PC-3 (cell line): ENCODE measurements at regions not wholly inside any gene's neighbourhood (a gene's known extent, or its start where the extent isn't known, plus 50 kb on each side); places are given as distances from the start of the nearest gene placed in this dataset.
A peak's percentile ranks its signal among the peaks of the same experiment; 100 is the strongest.

Experiments used
- ATAC-seq: fragments of 200-7000 bp; cut with Tn5 transposase; 2 replicates; pipeline ENCODE4 v1.9.1; 2020; ENCODE audit warnings: mild to moderate bottlenecking, moderate library complexity
- BruUV-seq: library from RNA; stranded (reverse); fragments of 400-500 nt; replicated peaks from 2 replicates; lab custom pipeline; 2021; lab: Mats Ljungman, UMichigan
- CTCF ChIA-PET: fragments of 300-600 bp; sonication (Branson Sonifier 250); formaldehyde crosslinking; loops from one replicate; lab custom pipeline; 2022; ENCODE audit warnings: antibody characterized with exemption; lab: Charles Lee
- POLR2A ChIA-PET: fragments of 300-600 bp; sonication (Branson Sonifier 250); formaldehyde crosslinking; loops from one replicate; lab custom pipeline; 2022; ENCODE audit warnings: antibody characterized with exemption; ENCODE audit not compliant: unreplicated experiment; lab: Charles Lee
- DNase-seq: peaks from one replicate; pipeline ENCODE4 v3.0.0-alpha.2; 2015
- H2AFZ ChIP-seq: fragments of 300-600 bp; sonication (generic); 2 replicates; pipeline ENCODE4 v1.6.0; 2016; ENCODE audit warnings: antibody characterized with exemption, low read length
- H3F3A ChIP-seq: fragments of 300-600 bp; sonication (generic); one replicate; pipeline ENCODE4 v1.6.0; 2017; ENCODE audit warnings: antibody characterized with exemption, low read length, control low read depth, mild to moderate bottlenecking; ENCODE audit not compliant: unreplicated experiment
- H3K27ac ChIP-seq: fragments of 300-600 bp; sonication (generic); 2 replicates; pipeline ENCODE4 v1.5.1; 2016; ENCODE audit warnings: mild to moderate bottlenecking, low read length
- H3K27me3 ChIP-seq: fragments of 300-600 bp; sonication (generic); 2 replicates; pipeline ENCODE4 v1.6.1; 2016; ENCODE audit warnings: low read length, mixed read lengths
- H3K36me3 ChIP-seq: fragments of 300-600 bp; sonication (generic); 2 replicates; pipeline ENCODE4 v1.6.1; 2016; ENCODE audit warnings: low read depth, mixed run types, low read length, mixed read lengths
- H3K4me1 ChIP-seq: fragments of 300-600 bp; sonication (generic); 2 replicates; pipeline ENCODE4 v1.5.1; 2016; ENCODE audit warnings: low read length; ENCODE audit not compliant: insufficient read depth
- H3K4me2 ChIP-seq: fragments of 300-600 bp; sonication (generic); 2 replicates; pipeline ENCODE4 v1.6.0; 2016; ENCODE audit warnings: low read length
- H3K4me3 ChIP-seq: fragments of 300-600 bp; sonication (generic); 2 replicates; pipeline ENCODE4 v1.5.1; 2016; ENCODE audit warnings: mild to moderate bottlenecking, low read length, mixed read lengths
- H3K79me2 ChIP-seq: fragments of 300-600 bp; sonication (generic); 2 replicates; pipeline ENCODE4 v1.6.1; 2017; ENCODE audit warnings: low read length, mixed read lengths
- H3K9ac ChIP-seq: fragments of 300-600 bp; sonication (generic); 2 replicates; pipeline ENCODE4 v1.6.0; 2016; ENCODE audit warnings: mild to moderate bottlenecking, low read length
- H3K9me2 ChIP-seq: fragments of 300-600 bp; sonication (generic); replicated peaks from 2 replicates; pipeline ENCODE4 v1.6.1; 2016; ENCODE audit warnings: mixed run types, low read length, mixed read lengths
- H3K9me3 ChIP-seq: fragments of 300-600 bp; sonication (generic); 2 replicates; pipeline ENCODE4 v1.6.1; 2016; ENCODE audit warnings: low read length, mixed read lengths
- H4K20me1 ChIP-seq: fragments of 300-600 bp; sonication (generic); 2 replicates; pipeline ENCODE4 v1.6.1; 2016; ENCODE audit warnings: low read length, mixed read lengths
- CTCF ChIP-seq: fragments of 300-600 bp; sonication (generic); conservative IDR thresholded peaks from 2 replicates; pipeline ENCODE4 v1.5.1; 2017; ENCODE audit warnings: antibody characterized with exemption, low read depth, mild to moderate bottlenecking, low read length
- EZH2 ChIP-seq: fragments of 300-600 bp; sonication (generic); IDR thresholded peaks from one replicate; pipeline ENCODE4 v1.6.1; 2017; ENCODE audit warnings: antibody characterized with exemption, mild to moderate bottlenecking, low read length; ENCODE audit not compliant: unreplicated experiment
- EZH2phosphoT487 ChIP-seq: fragments of 300-600 bp; sonication (generic); IDR thresholded peaks from 2 replicates; pipeline ENCODE4 v1.6.1; 2018; ENCODE audit warnings: mild to moderate bottlenecking, antibody characterized with exemption, low read length, borderline replicate concordance
- intact Hi-C: fragments of 100-400 bp; cut with micrococcal nuclease; formaldehyde crosslinking; loops from 2 replicates; pipeline ENCODE4 v1.9.0; 2023

- no peaks in the 10 kb centered on the region for H4K20me1 ChIP-seq
- H3K9ac ChIP-seq, result no peak overlapping the region
- no peak for DNase-seq
- no peak overlapping the region for H3K27ac ChIP-seq
- POLR2A ChIA-PET, result no interaction called here
- no TSS peak for BruUV-seq
- H3K9me2 ChIP-seq, result no peaks in the 10 kb centered on the region
- peaks cover 31% of the 10 kb centered on the region for H3K27me3 ChIP-seq
- ATAC-seq, result no peak
- H3K79me2 ChIP-seq, result no peaks in the 10 kb centered on the region
- no peak for TF ChIP-seq EZH2phosphoT487
- TF ChIP-seq CTCF, result no peak
- no peak for TF ChIP-seq EZH2
- no peaks in the 10 kb centered on the region for H3K9me3 ChIP-seq
- no peaks in the 10 kb centered on the region for H3F3A ChIP-seq
- CTCF ChIA-PET, result no interaction called here
- peaks cover 7% of the 10 kb centered on the region for H3K4me1 ChIP-seq
- intact Hi-C loops, result no loop called here
- H2AFZ ChIP-seq, result no peak overlapping the region
- no peaks in the 10 kb centered on the region for H3K36me3 ChIP-seq
- no peak overlapping the region for H3K4me3 ChIP-seq
- peak overlapping the region; percentile 48; the same call in 1 of the 2 replicates for H3K4me2 ChIP-seq
These were observed 113.8 kb upstream of the LRPAP1 start for GRCh38 chr4:3645711-3646679.

DNA sequence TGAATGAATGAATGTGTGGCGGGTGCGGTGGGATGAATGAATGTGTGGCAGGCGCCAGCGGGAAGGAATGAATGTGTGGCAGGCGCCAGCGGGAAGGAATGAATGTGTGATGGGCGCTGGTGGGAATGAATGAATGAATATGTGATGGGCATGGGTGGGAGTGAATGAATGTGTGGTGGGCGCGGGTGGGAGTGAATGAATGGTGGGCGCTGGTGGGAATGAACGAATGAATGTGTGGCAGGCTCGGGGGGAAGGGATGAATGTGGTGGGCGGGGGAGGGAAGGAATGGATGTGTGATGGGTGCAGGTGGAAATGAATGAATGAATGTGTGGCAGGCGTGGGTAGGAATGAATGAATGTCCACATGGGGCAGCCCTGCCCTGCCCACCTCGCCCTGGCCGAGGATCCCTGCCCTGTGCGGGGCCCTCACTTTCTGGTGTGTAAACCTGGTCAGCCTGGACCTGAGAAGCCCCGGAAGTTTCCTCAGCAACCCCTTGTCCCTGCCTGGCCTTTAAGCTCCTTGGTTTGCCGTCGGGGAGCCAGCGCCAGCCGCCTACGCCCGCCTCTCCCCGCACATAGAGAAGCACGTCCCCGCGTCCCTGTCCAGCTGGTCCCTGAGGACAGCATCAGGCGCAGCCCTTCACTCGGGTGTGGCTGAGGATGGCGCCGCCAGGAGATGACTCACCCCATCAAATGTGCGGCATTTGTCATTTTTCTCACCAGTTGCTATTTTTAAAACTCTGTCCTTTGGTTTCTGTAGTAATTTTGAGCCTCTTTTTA, 112.8 kb upstream of the LRPAP1 start:
- H3K27ac ChIP-seq, result no peak overlapping the region
- no peaks in the 10 kb centered on the region for H3K36me3 ChIP-seq
- H3K27me3 ChIP-seq, result peaks cover 23% of the 10 kb centered on the region
- H3K4me3 ChIP-seq, result no peak overlapping the region
- H3K9me3 ChIP-seq, result no peaks in the 10 kb centered on the region
- no peaks in the 10 kb centered on the region for H3F3A ChIP-seq
- ATAC-seq (peak; percentile 80), DNase-seq (peak; percentile 50)
- intact Hi-C loops, result no loop called here
- H3K4me2 ChIP-seq, result peak overlapping the region; percentile 48; the same call in 1 of the 2 replicates
- H3K79me2 ChIP-seq, result no peaks in the 10 kb centered on the region
- no peaks in the 10 kb centered on the region for H3K9me2 ChIP-seq
- TF ChIP-seq CTCF (no peak), EZH2 (no peak), EZH2phosphoT487 (no peak)
- ChIA-PET POLR2A (no interaction called here), CTCF (no interaction called here)
- no TSS peak for BruUV-seq
- H4K20me1 ChIP-seq, result no peaks in the 10 kb centered on the region
- peaks cover 7% of the 10 kb centered on the region for H3K4me1 ChIP-seq
- H2AFZ ChIP-seq, result no peak overlapping the region
- H3K9ac ChIP-seq, result no peak overlapping the region
